HG02938 (cell line): ENCODE measurements at regions not wholly inside any gene's neighbourhood (a gene's known extent, or its start where the extent isn't known, plus 50 kb on each side); places are given as distances from the start of the nearest gene placed in this dataset.
"Not testable (repeated sequence)": the region's sequence is repeated elsewhere in the genome, so short reads cannot be mapped to it uniquely, and the experiment has no call there.

ENCODE experiments used
- ATAC-seq: cut with Tn5 transposase; IDR thresholded peaks from one replicate; pipeline ENCODE4 v1.9.1; 2021; ENCODE audit warnings: mild to moderate bottlenecking, moderate library complexity; ENCODE audit not compliant: unreplicated experiment

DNA sequence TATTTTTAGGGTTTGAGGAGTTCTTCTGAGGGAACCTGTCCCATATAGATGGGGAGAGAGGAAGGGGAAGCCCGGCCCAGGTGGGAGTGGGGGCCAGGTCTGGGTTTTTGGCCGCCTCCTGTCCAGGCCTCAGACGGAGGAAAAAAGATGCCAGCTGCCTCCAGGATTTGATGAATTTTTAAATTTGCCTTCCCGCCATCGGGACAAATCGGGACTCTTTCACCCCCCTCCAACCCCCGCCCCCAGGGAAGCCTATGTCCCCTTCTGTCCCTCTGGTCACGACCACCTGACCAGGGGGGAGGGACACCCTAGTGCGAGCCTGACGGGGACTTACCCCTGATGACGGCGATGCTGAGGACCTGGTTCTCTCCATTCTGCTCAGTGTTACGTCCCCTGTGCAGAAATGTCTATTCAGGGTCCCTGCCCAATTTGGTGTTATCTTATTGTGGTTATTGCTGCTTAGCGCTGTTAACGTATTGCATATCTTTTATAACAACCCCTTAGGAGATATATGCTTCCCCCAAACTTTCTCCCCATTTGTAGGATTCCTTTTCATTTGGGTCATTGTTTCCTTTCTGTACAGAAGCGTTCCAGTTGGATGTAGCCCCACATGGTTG lies 115.9 kb upstream of the GRK3 start:
- no peak for ATAC-seq

DNA sequence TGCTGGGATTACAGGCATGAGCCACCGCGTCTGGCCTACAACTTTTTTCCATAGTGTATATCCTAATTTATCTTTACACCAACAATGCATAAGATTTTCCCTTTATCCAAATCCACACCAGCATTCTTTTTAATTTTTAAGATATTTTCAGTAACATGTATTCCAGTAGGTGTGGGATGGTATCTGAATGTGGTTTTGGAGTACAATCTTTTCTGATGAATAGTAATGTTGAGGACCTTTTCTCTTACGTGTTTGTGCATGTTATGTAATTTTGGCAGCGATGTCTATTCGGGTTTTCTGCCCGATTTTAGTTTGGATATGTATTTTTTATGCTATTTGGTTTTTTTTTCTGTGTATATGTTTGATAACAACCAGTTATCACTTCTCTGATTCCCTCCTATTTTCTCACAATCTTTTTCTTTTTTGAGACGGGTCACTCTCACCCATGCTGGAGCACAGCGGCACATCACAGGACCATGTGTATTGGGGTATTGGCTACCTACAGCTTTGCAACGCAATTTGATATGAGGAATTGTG lies 114.6 kb upstream of the GRK3 start:
- no peak for ATAC-seq

DNA sequence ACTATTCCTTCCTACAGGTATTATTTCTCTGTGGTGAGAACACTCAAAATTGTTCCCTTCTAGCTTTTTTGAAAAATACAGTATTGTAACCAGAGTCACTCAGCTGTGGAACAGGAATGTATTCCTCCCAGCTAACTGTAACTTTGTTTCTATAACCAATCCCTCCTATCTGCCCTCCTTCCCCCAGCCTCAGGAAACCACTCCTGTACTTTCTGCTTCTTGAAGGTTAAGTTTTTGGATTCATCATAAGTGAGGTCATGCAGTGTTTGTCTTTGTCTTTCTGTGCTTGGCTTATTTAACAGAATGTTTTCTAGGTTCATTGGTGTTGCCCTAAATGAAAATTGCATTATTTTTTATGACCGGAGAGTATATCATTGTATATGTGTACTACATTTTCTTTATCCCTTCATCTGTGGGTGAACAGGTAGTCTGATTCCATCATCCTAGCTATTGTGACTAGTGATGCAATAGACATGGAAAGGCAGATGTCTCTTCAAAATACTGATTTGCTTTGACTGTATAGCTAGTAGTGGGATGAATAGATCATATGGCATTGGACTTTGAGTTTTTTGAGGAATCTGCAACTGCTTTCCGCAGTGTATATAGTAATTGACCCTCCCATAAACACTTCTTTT lies 112.9 kb upstream of the GRK3 start:
- no peak for ATAC-seq

DNA sequence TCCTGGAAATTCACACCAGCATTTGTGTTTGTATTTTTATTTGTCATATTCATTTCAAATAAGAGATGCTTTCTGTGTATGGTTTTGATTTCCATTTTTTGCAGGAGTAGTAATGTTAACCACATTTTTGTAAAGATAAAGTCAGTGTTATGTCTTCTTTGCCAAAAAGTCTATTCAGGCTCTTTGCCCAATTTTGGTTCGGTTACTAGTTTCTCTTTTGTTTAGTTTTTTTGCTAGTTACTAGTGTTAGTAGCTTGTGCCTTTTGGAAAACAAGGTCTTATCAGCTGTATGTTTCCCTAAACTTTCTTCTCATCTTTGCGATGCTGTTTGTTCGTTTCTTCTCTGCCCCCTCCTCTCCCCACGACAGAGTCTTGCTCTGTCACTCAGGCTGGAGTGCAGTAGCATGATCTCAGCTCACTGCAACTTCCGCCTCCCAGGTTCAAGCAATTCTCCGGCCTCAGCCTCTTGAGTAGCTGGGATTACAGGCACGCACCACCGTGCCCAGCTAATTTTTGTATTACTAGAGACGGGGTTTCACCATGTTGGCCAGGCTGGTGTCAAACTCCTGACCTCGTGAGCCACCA lies 112.3 kb upstream of the GRK3 start:
- ATAC-seq, result no peak

DNA sequence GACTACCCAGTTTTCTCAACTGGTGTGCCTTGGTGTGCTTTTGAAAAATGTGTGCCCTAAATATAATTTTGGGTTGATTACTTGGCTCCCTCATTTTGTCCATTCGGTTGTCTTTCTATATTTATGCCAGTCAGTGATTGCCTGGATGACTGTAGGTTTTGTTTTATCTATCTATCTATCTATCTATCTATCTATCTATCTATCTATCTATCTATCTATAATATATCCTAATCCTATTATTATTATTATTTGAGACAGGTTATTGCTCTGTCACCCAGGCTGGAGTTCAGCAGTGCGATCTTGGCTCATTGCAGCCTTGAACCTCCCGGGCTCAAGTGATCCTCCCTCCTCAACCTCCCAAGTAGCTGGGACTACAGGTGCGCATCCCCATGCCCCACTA lies 111.4 kb upstream of the GRK3 start:
- no peak for ATAC-seq

DNA sequence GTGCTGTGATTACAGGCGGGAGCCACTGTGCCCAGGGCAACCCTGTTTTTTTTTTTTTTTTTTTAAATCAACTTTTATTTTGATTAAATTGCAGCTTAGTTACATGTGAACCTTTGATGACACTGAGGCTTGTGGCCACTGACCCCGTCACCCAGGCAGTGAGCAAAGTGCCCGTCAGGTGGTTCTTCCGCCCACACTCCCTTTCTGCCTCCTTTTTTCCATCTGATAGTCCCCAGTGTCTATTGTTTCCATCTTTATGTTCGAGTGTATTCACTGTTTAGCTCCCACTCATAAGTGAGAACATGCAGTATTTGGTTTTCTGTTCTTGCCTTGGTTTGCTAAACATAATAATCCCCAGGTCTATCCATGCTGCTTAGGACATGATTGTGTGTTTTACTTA lies 110.9 kb upstream of the GRK3 start:
- no peak for ATAC-seq

DNA sequence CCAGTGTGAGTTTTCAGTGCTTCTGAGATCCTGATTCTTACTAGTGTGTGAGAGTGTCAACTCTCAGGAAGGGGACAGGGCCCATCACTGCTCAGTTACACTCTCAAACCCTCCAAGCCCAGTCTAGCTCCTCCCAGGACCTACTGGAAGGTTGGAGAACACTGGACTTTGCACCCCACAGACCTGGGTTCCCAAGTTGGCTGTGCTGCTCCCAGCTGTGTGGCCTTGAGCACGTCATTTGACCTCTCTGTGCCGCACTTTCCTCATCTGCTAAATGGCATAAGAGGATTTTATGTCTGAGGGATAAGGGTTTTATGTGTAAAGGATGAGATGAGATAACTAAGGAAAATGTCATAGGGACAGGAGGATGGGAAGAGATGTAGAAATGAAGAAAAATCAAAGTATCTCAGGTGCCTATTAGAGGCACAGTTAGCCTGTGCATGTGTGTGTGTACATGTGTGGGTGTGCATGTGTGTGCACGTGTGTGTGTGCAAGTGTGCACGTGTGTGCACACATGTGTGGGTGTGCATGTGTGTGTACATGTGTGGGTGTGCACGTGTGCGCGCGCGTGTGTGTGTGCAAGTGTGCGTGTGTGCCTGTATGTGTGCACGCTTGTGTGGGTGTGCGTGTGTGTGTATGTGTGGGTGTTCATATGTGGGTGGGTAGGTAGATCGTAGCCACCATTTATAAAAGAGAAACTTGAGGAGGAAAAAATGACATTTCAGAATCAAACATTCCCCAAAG lies 108.0 kb upstream of the GRK3 start:
- not testable (repeated sequence) for ATAC-seq

DNA sequence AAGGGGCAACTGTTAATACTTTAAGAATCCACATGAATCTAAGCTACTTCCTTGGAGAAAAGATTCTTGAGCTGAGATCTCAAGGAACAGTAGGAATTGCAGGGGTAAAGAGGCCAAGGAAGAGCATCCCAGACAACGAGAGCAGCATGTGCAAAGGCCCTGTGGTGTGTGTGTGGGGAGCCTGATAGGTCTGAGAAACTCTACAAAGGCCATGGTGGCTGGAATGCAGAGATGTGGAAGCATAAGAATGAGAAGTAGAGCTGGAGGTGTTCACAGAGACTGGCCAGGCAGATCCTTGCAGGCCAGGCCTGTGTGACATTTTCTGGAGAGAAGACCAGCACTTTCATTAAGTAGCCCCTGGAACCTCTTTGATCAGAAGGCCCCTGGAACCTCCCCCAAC lies 105.8 kb upstream of the GRK3 start:
- not testable (repeated sequence) for ATAC-seq

DNA sequence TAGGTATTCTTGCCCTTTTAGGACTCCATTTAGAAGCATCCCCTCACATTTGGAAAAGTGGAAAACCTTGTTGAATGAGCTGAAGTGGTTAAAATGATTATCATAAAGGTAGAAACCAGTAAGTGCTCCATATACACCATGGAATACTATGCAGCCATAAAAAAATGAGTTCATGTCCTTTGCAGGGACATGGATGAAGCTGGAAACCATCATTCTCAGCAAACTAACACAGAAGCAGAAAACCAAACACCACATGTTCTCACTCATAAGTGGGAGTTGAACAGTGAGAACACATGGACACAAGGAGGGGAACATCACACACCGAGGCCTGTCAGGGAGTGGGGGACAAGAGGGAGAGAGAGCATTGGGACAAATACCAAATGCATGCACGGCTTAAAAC lies 103.8 kb upstream of the GRK3 start:
- ATAC-seq, result not testable (repeated sequence)

DNA sequence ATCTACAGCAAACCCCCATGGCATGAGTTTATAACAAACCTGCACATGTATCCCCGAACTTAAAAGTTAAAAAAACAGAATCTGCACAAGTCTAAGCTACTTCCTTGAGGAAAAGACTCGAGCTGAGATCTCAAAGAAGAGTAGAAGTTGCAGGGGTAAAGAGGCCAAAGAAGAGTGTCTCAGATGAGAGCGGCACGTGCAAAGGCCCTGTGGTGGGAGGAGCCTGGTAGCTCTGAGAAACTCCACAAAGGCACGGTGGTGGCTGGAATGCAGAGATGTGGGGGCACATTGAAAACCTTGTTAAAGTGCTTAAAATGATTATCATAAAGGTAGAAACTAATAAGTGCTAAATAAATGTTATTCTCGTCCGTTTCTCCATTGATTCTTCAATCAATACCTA lies 103.2 kb upstream of the GRK3 start:
- ATAC-seq, result no peak

DNA sequence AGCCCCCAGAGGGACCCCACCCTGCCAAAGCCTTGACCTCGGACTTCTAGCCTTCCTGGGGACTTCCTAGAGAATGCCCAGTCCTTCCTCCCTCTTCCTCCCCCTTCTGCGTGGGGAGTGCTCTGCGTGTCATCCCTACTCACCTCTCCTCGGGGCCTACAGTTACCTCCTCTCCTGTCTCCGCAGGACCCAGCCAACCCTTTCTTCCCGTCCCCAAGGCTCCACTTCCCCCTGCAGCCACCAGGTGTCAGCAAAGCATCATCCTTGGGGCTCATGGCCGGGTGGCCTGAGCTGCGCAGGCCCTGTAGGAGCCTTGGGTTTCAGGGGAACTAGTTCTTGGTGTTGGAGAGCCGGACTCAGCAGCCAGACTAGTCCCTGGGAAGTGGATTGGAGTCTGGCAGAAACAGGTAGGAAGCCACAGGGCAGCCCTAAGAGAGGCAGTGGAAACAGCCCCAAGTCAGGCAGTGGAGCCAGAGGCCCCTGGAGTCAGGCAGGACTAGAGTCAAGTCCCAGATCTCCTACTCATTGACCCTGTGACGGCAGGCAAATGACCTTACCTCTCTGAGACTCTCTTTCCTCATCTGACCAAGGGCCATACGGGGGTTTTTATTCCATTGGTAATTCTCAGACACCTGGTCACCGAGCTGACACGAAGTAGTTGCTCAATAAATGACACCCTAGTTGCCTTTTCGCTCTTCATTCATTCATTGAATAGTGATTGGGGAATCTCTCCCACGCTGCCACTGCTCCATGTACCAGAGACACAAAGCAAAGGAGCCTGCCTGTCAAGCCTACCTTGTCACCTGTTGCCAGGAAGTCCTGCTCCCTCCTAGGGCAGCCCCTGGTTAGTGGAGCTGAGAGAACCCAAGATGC lies 101.8 kb upstream of the GRK3 start:
- ATAC-seq, result not testable (repeated sequence)

DNA sequence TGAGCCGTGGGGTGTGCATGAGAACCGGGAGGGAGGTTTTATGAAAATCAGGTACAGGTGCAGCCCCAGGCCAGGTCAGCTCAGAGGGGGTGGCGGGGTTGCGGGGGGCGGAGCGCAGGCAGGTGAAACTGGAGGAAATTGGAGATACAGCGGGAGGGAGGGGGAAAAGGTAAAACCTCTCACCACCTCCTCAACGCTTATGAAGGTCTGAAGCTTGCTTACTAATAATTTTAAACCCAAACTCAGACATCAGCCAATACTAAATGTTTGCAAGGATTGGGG lies 101.2 kb upstream of the GRK3 start:
- not testable (repeated sequence) for ATAC-seq

DNA sequence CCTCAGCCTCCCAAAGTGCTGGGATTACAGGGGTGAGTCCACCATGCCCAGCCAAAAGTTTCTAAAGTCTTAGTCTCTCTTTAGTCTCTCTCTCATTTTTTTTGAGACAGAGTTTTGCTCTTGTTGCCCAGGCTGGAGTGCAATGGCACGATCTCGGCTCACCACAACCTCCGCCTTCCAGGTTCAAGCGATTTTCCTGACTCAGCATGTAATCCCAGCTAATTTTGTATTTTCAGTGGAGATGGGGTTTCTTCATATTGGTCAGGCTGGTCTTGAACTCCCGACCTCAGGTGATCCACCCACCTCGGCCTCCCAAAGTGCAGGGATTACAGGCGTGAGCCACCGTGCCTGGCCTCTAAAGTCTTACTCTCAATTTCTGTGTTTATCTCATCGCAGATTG lies 100.1 kb upstream of the GRK3 start:
- ATAC-seq, result not testable (repeated sequence)

DNA sequence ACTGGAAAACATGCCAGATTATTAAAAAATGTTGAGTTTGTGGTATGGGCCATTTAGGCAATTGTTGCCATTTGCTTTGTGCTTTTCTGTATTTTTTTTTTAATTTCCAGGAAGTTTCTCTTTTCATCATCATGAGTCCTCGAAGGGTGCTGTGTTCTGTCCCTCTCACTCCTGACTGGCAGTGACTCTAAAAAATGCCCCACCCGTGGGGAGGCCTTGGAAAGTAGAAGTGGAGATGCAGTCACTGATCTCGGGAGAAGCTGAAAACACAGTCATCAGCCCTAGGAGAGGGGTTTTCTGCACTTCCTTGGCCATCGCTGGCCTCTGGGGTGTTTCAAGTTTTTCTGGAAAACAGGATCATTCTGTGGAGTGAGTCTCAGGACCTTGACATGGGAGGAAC lies 98.5 kb upstream of the GRK3 start:
- no peak for ATAC-seq

DNA sequence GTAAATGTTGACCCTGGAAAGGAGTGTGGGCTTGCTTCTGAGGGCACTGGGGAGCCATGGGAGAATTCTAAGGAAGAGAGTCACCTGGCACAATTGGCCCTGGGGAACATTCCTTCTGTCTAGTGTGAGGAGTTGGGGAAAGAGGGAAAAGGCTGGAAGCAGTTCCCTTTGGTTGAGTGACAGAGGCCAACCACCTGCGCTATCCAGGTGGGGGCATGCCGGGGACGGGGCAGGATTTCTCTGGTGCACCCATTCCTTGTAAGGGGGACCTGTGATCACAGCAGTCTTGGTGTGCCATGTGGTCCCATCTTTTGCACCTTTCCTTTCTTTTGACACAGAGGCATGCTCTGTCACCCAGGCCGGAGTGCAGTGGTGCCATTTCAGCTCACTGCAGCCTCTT lies 92.1 kb upstream of the GRK3 start:
- ATAC-seq, result no peak

DNA sequence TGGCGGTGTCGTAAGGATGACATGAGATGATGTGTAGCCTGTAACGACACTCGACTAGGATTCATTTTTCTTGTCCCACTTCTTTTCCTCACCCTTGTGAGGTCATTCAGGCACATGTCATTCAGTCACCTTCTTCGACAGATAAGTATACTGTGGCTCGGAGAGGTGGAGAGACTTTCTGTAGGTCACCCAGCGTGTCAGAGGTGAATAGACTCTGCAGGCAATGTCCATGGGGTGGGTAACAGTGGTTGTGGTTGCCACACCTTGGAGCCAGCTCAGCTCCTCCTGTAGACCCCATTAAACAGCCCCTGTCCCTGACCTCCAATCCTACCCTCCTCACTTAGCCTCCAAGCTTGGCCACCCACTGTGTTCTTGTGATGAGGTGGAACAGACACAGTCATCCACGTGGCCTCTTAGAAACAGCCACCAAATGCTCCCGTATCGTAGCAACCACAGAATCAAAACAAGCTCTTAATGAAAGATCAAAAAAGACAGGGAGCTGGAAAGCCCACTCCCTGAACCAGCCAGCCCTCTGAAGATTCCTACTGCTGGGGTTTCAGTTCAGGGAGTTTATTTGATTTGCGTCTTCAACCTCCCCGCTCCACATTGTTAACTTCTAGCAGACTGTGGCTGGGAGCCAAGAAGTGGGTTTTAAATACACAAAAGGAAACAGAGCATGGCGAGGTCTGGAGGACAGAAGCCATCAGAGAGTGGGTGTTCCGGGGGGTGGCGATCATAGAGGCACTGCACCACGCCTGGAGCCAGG lies 89.0 kb upstream of the GRK3 start:
- no peak for ATAC-seq

DNA sequence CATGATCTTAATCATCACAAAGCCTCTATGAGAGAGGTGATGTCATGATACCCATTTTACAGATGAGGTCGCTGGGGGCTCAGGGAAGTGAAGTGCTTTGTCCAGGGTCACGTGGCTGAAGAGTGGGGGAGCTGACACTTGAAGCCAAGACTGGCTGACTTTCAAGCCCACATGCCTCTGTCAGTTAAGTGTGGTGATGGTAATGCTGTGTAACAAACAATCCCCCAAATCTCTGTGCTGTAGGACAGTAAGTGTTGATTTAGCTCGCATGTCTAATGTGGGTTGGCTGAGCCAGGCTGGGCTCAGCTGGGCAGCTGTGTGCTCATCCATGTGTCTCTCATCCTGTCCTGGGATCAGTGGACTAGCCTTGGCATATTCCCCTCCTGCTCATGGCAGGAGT lies 87.1 kb upstream of the GRK3 start:
- no peak for ATAC-seq

DNA sequence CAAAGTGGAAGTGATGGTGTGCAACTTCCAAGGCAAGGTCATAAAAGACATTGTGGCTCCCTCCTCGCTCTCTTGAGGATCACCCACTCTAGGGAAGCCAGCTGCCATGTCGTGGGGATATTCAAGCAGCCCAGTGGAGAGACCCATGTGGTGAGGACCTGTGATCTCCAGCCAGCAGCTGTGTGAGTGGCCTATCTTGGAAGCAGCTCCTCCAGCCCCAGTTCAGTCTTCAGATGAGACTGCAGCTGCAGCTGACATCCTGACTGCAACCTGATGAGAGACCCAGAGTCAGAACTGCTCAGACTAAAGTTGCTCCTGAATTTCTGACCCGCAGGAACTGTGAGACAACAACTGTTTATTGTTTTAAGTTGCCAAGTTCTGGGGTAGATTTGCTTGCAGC lies 86.4 kb upstream of the GRK3 start:
- ATAC-seq, result no peak

DNA sequence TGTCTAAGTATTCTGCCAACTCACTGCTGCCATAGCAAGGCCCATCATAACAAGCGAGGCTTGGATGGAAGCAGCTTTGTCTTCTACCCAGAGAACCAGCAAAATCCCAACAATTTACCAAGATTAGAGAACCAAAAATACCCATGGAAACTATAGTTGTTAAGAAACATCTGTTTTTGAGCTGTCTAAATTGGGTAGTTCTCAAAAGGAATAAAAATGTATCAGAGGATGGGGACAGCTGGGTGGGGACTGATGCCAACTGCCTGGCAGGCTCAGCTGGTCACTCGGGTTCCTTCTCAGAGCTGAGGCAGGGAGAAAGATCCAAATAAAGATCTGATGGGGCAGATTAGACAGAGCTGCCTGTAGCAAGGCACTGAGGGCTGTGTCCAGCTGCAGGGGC lies 85.9 kb upstream of the GRK3 start:
- ATAC-seq, result no peak

DNA sequence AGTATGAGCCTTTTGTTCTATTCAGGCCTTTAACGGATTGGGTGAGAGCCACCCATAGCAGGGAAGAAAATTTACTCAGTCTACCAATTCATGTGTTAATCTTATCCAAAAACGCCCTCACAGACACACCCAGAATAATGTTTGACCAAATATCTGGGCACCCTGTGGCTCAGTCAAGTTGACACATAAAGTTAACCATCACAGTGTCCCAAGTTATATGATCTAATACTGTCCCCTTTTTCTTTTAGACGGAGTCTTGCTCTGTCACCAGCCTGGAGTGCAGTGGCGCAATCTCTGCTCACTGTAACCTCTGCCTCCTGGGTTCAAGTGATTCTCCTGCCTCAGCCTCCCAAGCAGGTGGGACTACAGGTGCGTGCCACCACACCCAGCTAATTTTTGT lies 83.6 kb upstream of the GRK3 start:
- ATAC-seq, result not testable (repeated sequence)
